GM18505 (cell line): ENCODE measurements at regions not wholly inside any gene's neighbourhood (a gene's known extent, or its start where the extent isn't known, plus 50 kb on each side); places are given as distances from the start of the nearest gene placed in this dataset.

Source experiments
- ATAC-seq: cut with Tn5 transposase; IDR thresholded peaks from one replicate; pipeline ENCODE4 v1.9.1; 2021; ENCODE audit not compliant: unreplicated experiment
- POLR2A ChIP-seq: IDR thresholded peaks from 4 replicates; pipeline ENCODE4 v1.6.1; 2011; ENCODE audit warnings: borderline replicate concordance; ENCODE audit not compliant: insufficient read depth, insufficient read length; ENCODE audit errors: extremely low read depth

- TF ChIP-seq POLR2A = no peak
- ATAC-seq = no peak
Observed at GRCh38 chr15:98401029-98401428, 247.3 kb upstream of the IGF1R start.

GRCh38 chr15:98402486-98402885 is 245.9 kb upstream of the IGF1R start:
- no peak for ATAC-seq
- no peak for TF ChIP-seq POLR2A

- no peak for TF ChIP-seq POLR2A
- no peak for ATAC-seq
Observed at GRCh38 chr15:98403169-98403568, 245.2 kb upstream of the IGF1R start.

- ATAC-seq = no peak
- no peak for TF ChIP-seq POLR2A
Observed at GRCh38 chr15:98403569-98403968, 244.8 kb upstream of the IGF1R start.

- ATAC-seq = no peak
- no peak for TF ChIP-seq POLR2A
Observed at GRCh38 chr15:98405013-98405412, 243.3 kb upstream of the IGF1R start.

GRCh38 chr15:98408231-98408630 is 240.1 kb upstream of the IGF1R start:
- ATAC-seq = no peak

GRCh38 chr15:98410328-98410727 is 238.0 kb upstream of the IGF1R start:
- TF ChIP-seq POLR2A = no peak
- no peak for ATAC-seq

More at GRCh38 chr15:98408231-98408630, 240.1 kb upstream of the IGF1R start:
- TF ChIP-seq POLR2A = no peak

- TF ChIP-seq POLR2A = no peak
- no peak for ATAC-seq
Observed at GRCh38 chr15:98412852-98413251, 235.5 kb upstream of the IGF1R start.

GRCh38 chr15:98413933-98414546 is 234.3 kb upstream of the IGF1R start:
- TF ChIP-seq POLR2A = no peak
- no peak for ATAC-seq

- no peak for TF ChIP-seq POLR2A
- ATAC-seq = no peak
Observed at GRCh38 chr15:98416222-98416855, 232.0 kb upstream of the IGF1R start.

- no peak for TF ChIP-seq POLR2A
- no peak for ATAC-seq
Observed at GRCh38 chr15:98417346-98417745, 231.0 kb upstream of the IGF1R start.

- ATAC-seq = no peak
- no peak for TF ChIP-seq POLR2A
Observed at GRCh38 chr15:98418122-98418521, 230.2 kb upstream of the IGF1R start.

GRCh38 chr15:98419173-98419780 is 229.1 kb upstream of the IGF1R start:
- no peak for TF ChIP-seq POLR2A
- ATAC-seq = no peak

GRCh38 chr15:98420837-98421236 is 227.5 kb upstream of the IGF1R start:
- no peak for TF ChIP-seq POLR2A
- no peak for ATAC-seq
